ENCODE measurements at regions not wholly inside any gene's neighbourhood (a gene's known extent, or its start where the extent isn't known, plus 50 kb on each side); places are given as distances from the start of the nearest gene placed in this dataset.

GRCh38 chr17:56038131-56038530 is 115.1 kb upstream of the ANKFN1 start:
- H3K9me3 Mint-ChIP-seq: no peaks in the 10 kb centered on the region

GRCh38 chr17:56045872-56046271 is 107.4 kb upstream of the ANKFN1 start:
- no peak for ATAC-seq
- peaks cover 11 to 17% of the 10 kb centered on the region in 2 donors for H3K27me3 Mint-ChIP-seq

More at GRCh38 chr17:56038131-56038530, 115.1 kb upstream of the ANKFN1 start:
- H3K4me3 Mint-ChIP-seq: no peak overlapping the region
- ATAC-seq (no peak), DNase-seq (ENCODE audit: low spot score) (no peak)
- no peak overlapping the region for H3K27ac Mint-ChIP-seq
- H3K36me3 Mint-ChIP-seq: no peaks in the 10 kb centered on the region
- peaks cover 0 to 11% of the 10 kb centered on the region in 2 donors for H3K27me3 Mint-ChIP-seq
- no peaks in the 10 kb centered on the region for H3K4me1 Mint-ChIP-seq (ENCODE audit: low read depth in 2 of 2)

GRCh38 chr17:56047331-56047730 is 105.9 kb upstream of the ANKFN1 start:
- H3K27me3 Mint-ChIP-seq: peaks cover 11 to 14% of the 10 kb centered on the region in 2 donors
- ATAC-seq (no peak), DNase-seq (ENCODE audit: low spot score) (no peak)
- peaks cover 3% of the 10 kb centered on the region for H3K9me3 Mint-ChIP-seq
- no peaks in the 10 kb centered on the region for H3K36me3 Mint-ChIP-seq
- H3K27ac Mint-ChIP-seq: no peak overlapping the region
- H3K4me3 Mint-ChIP-seq: no peak overlapping the region
- H3K4me1 Mint-ChIP-seq (ENCODE audit: low read depth in 2 of 2): no peaks in the 10 kb centered on the region

More at GRCh38 chr17:56045872-56046271, 107.4 kb upstream of the ANKFN1 start:
- no peaks in the 10 kb centered on the region for H3K36me3 Mint-ChIP-seq
- H3K4me1 Mint-ChIP-seq (ENCODE audit: low read depth in 2 of 2): no peaks in the 10 kb centered on the region
- DNase-seq (ENCODE audit: low spot score): no peak
- H3K27ac Mint-ChIP-seq: no peak overlapping the region
- no peaks in the 10 kb centered on the region for H3K9me3 Mint-ChIP-seq
- no peak overlapping the region for H3K4me3 Mint-ChIP-seq

GRCh38 chr17:56057869-56058268 is 95.4 kb upstream of the ANKFN1 start:
- ATAC-seq (no peak), DNase-seq (ENCODE audit: low spot score) (no peak)
- Mint-ChIP-seq H3K9me3 (peaks cover 2% of the 10 kb centered on the region), H3K27me3 (peaks cover 0 to 13% of the 10 kb centered on the region in 2 donors), H3K36me3 (peaks cover 5% of the 10 kb centered on the region), H3K27ac (no peak overlapping the region), H3K4me3 (no peak overlapping the region), H3K4me1 (ENCODE audit: low read depth in 2 of 2) (no peaks in the 10 kb centered on the region)

- no peak overlapping the region for H3K4me3 Mint-ChIP-seq
- no peak overlapping the region for H3K27ac Mint-ChIP-seq
- peaks cover 14% of the 10 kb centered on the region for H3K36me3 Mint-ChIP-seq
- peaks cover 18% of the 10 kb centered on the region for H3K9me3 Mint-ChIP-seq
- DNase-seq (ENCODE audit: low spot score): no peak
- no peaks in the 10 kb centered on the region for H3K4me1 Mint-ChIP-seq (ENCODE audit: low read depth in 2 of 2)
- ATAC-seq: no peak
- H3K27me3 Mint-ChIP-seq: peaks cover 0 to 6% of the 10 kb centered on the region in 2 donors
These were observed 88.8 kb upstream of the ANKFN1 start for GRCh38 chr17:56064506-56064905.

GRCh38 chr17:56074361-56074890 is 78.8 kb upstream of the ANKFN1 start:
- ATAC-seq (no peak), DNase-seq (ENCODE audit: low spot score) (no peak)
- no peak overlapping the region for H3K4me3 Mint-ChIP-seq
- peaks cover 0 to 4% of the 10 kb centered on the region in 2 donors for H3K27me3 Mint-ChIP-seq
- H3K27ac Mint-ChIP-seq: no peak overlapping the region
- H3K4me1 Mint-ChIP-seq (ENCODE audit: low read depth in 2 of 2): no peaks in the 10 kb centered on the region
- no peaks in the 10 kb centered on the region for H3K36me3 Mint-ChIP-seq
- peaks cover 13% of the 10 kb centered on the region for H3K9me3 Mint-ChIP-seq

GRCh38 chr17:56076980-56077379 is 76.3 kb upstream of the ANKFN1 start:
- Mint-ChIP-seq H3K36me3 (no peaks in the 10 kb centered on the region), H3K27me3 (peaks cover 0 to 4% of the 10 kb centered on the region in 2 donors), H3K4me3 (no peak overlapping the region), H3K27ac (no peak overlapping the region), H3K9me3 (peaks cover 11% of the 10 kb centered on the region), H3K4me1 (ENCODE audit: low read depth in 2 of 2) (no peaks in the 10 kb centered on the region)
- ATAC-seq: no peak
- no peak for DNase-seq (ENCODE audit: low spot score)

GRCh38 chr17:56083475-56083874 is 69.8 kb upstream of the ANKFN1 start:
- peaks cover 9% of the 10 kb centered on the region for H3K9me3 Mint-ChIP-seq

GRCh38 chr17:56085576-56086267 is 67.6 kb upstream of the ANKFN1 start:
- no peak for ATAC-seq
- Mint-ChIP-seq H3K36me3 (no peaks in the 10 kb centered on the region), H3K27ac (no peak overlapping the region), H3K27me3 (peaks cover 0 to 5% of the 10 kb centered on the region in 2 donors), H3K9me3 (peaks cover 3% of the 10 kb centered on the region), H3K4me3 (no peak overlapping the region), H3K4me1 (ENCODE audit: low read depth in 2 of 2) (no peaks in the 10 kb centered on the region)
- no peak for DNase-seq (ENCODE audit: low spot score)

More at GRCh38 chr17:56083475-56083874, 69.8 kb upstream of the ANKFN1 start:
- Mint-ChIP-seq H3K36me3 (no peaks in the 10 kb centered on the region), H3K4me1 (ENCODE audit: low read depth in 2 of 2) (no peaks in the 10 kb centered on the region), H3K4me3 (no peak overlapping the region), H3K27me3 (peaks cover 0 to 2% of the 10 kb centered on the region in 2 donors), H3K27ac (no peak overlapping the region)
- DNase-seq (ENCODE audit: low spot score) (no peak), ATAC-seq (no peak)

- H3K27me3 Mint-ChIP-seq: peaks cover 0 to 5% of the 10 kb centered on the region in 2 donors
- no peak overlapping the region for H3K4me3 Mint-ChIP-seq
- DNase-seq (ENCODE audit: low spot score) (no peak), ATAC-seq (no peak)
- peaks cover 3% of the 10 kb centered on the region for H3K9me3 Mint-ChIP-seq
- H3K27ac Mint-ChIP-seq: no peak overlapping the region
- no peaks in the 10 kb centered on the region for H3K4me1 Mint-ChIP-seq (ENCODE audit: low read depth in 2 of 2)
- no peaks in the 10 kb centered on the region for H3K36me3 Mint-ChIP-seq
These were observed 66.1 kb upstream of the ANKFN1 start for GRCh38 chr17:56087199-56087598.

- no peak overlapping the region for H3K4me3 Mint-ChIP-seq
- no peaks in the 10 kb centered on the region for H3K36me3 Mint-ChIP-seq
- ATAC-seq (no peak), DNase-seq (ENCODE audit: low spot score) (no peak)
- no peak overlapping the region for H3K27ac Mint-ChIP-seq
- H3K9me3 Mint-ChIP-seq: peaks cover 3% of the 10 kb centered on the region
- H3K4me1 Mint-ChIP-seq (ENCODE audit: low read depth in 2 of 2): no peaks in the 10 kb centered on the region
- peaks cover 6 to 17% of the 10 kb centered on the region in 2 donors for H3K27me3 Mint-ChIP-seq
These were observed 57.1 kb upstream of the ANKFN1 start for GRCh38 chr17:56096026-56096810.

- no peak for ATAC-seq
- DNase-seq (ENCODE audit: low spot score): no peak
- Mint-ChIP-seq H3K4me3 (no peak overlapping the region), H3K27me3 (peaks cover 8 to 35% of the 10 kb centered on the region in 2 donors), H3K4me1 (ENCODE audit: low read depth in 2 of 2) (no peaks in the 10 kb centered on the region), H3K9me3 (peaks cover 3% of the 10 kb centered on the region), H3K36me3 (no peaks in the 10 kb centered on the region), H3K27ac (no peak overlapping the region)
These were observed 54.5 kb upstream of the ANKFN1 start for GRCh38 chr17:56098746-56099145.

- DNase-seq (ENCODE audit: low spot score) (no peak), ATAC-seq (no peak)
- Mint-ChIP-seq H3K4me1 (ENCODE audit: low read depth in 2 of 2) (no peaks in the 10 kb centered on the region), H3K36me3 (no peaks in the 10 kb centered on the region), H3K27ac (no peak overlapping the region), H3K9me3 (peaks cover 3% of the 10 kb centered on the region), H3K4me3 (no peak overlapping the region), H3K27me3 (peaks cover 9 to 44% of the 10 kb centered on the region in 2 donors)
These were observed 53.6 kb upstream of the ANKFN1 start for GRCh38 chr17:56099649-56100048.
